ENCODE measurements at regions not wholly inside any gene's neighbourhood (a gene's known extent, or its start where the extent isn't known, plus 50 kb on each side); places are given as distances from the start of the nearest gene placed in this dataset.

- Mint-ChIP-seq H3K4me1 (ENCODE audit: insufficient read depth, unreplicated experiment) (no peaks in the 10 kb centered on the region), H3K9me3 (ENCODE audit: unreplicated experiment) (no peaks in the 10 kb centered on the region), H3K27me3 (ENCODE audit: insufficient read depth, unreplicated experiment) (no peaks in the 10 kb centered on the region), H3K27ac (ENCODE audit: low read depth, unreplicated experiment) (no peak overlapping the region), H3K4me3 (ENCODE audit: unreplicated experiment) (no peak overlapping the region), H3K36me3 (ENCODE audit: insufficient read depth, unreplicated experiment) (no peaks in the 10 kb centered on the region)
- ChIA-PET POLR2A (no interaction called here), CTCF (interaction anchor here (0.6 to 0.7 kb wide), 3 partner anchors 77 to 330 kb away, joined by 3 to 6 read pairs (median 3); partner anchors contain the start of gene NRIP1)
- peak; percentile 36 for DNase-seq (ENCODE audit: unreplicated experiment)
- no peak for TF ChIP-seq CTCF (IDR thresholded peaks at IDR 0.05; ENCODE audit: unreplicated experiment)
- intact Hi-C loops (cut with micrococcal nuclease), result no loop called here
- BruUV-seq (replicated peaks), result no TSS peak
Observed at GRCh38 chr21:15151385-15152103, 86.7 kb upstream of the NRIP1 start.

- H3K36me3 Mint-ChIP-seq (ENCODE audit: insufficient read depth, unreplicated experiment), result no peaks in the 10 kb centered on the region
- no TSS peak for BruUV-seq (replicated peaks)
- no peak overlapping the region for H3K4me3 Mint-ChIP-seq (ENCODE audit: unreplicated experiment)
- H3K27me3 Mint-ChIP-seq (ENCODE audit: insufficient read depth, unreplicated experiment), result no peaks in the 10 kb centered on the region
- no peak overlapping the region for H3K27ac Mint-ChIP-seq (ENCODE audit: low read depth, unreplicated experiment)
- no peaks in the 10 kb centered on the region for H3K9me3 Mint-ChIP-seq (ENCODE audit: unreplicated experiment)
- DNase-seq (ENCODE audit: unreplicated experiment), result no peak
- intact Hi-C loops (cut with micrococcal nuclease), result no loop called here
- no peak for TF ChIP-seq CTCF (IDR thresholded peaks at IDR 0.05; ENCODE audit: unreplicated experiment)
- no peaks in the 10 kb centered on the region for H3K4me1 Mint-ChIP-seq (ENCODE audit: insufficient read depth, unreplicated experiment)
- ChIA-PET POLR2A (no interaction called here), CTCF (interaction anchor here (0.7 to 1.0 kb wide), 2 partner anchors 10 to 88 kb away, joined by 3 to 6 read pairs; partner anchors contain the start of gene NRIP1)
Observed at GRCh38 chr21:15152591-15152990, 87.8 kb upstream of the NRIP1 start.

GRCh38 chr21:15159382-15160020 lies 94.7 kb upstream of the NRIP1 start:
- H3K9me3 Mint-ChIP-seq (ENCODE audit: unreplicated experiment), result peaks cover 4% of the 10 kb centered on the region
- POLR2A ChIA-PET, result no interaction called here
- H3K4me3 Mint-ChIP-seq (ENCODE audit: unreplicated experiment), result no peak overlapping the region
- H3K4me1 Mint-ChIP-seq (ENCODE audit: insufficient read depth, unreplicated experiment), result peaks cover 5% of the 10 kb centered on the region
- BruUV-seq (replicated peaks), result no TSS peak
- H3K27ac Mint-ChIP-seq (ENCODE audit: low read depth, unreplicated experiment), result no peak overlapping the region
- no peak for TF ChIP-seq CTCF (IDR thresholded peaks at IDR 0.05; ENCODE audit: unreplicated experiment)
- no peaks in the 10 kb centered on the region for H3K36me3 Mint-ChIP-seq (ENCODE audit: insufficient read depth, unreplicated experiment)
- DNase-seq (ENCODE audit: unreplicated experiment), result no peak
- CTCF ChIA-PET, result no interaction called here
- H3K27me3 Mint-ChIP-seq (ENCODE audit: insufficient read depth, unreplicated experiment), result no peaks in the 10 kb centered on the region
- intact Hi-C loops (cut with micrococcal nuclease), result loop anchor here (10.0 kb wide), 1 partner anchor 325 kb away; no protein-coding TSS in a partner anchor

GRCh38 chr21:15160136-15160535 lies 95.3 kb upstream of the NRIP1 start:
- ChIA-PET CTCF (no interaction called here), POLR2A (no interaction called here)
- no peaks in the 10 kb centered on the region for H3K36me3 Mint-ChIP-seq (ENCODE audit: insufficient read depth, unreplicated experiment)
- peaks cover 12% of the 10 kb centered on the region for H3K4me1 Mint-ChIP-seq (ENCODE audit: insufficient read depth, unreplicated experiment)
- no TSS peak for BruUV-seq (replicated peaks)
- TF ChIP-seq CTCF (IDR thresholded peaks at IDR 0.05; ENCODE audit: unreplicated experiment), result no peak
- DNase-seq (ENCODE audit: unreplicated experiment), result no peak
- no peaks in the 10 kb centered on the region for H3K27me3 Mint-ChIP-seq (ENCODE audit: insufficient read depth, unreplicated experiment)
- peaks cover 5% of the 10 kb centered on the region for H3K9me3 Mint-ChIP-seq (ENCODE audit: unreplicated experiment)
- H3K27ac Mint-ChIP-seq (ENCODE audit: low read depth, unreplicated experiment), result no peak overlapping the region
- H3K4me3 Mint-ChIP-seq (ENCODE audit: unreplicated experiment), result no peak overlapping the region
- intact Hi-C loops (cut with micrococcal nuclease), result loop anchor here (10.0 kb wide), 1 partner anchor 325 kb away; no protein-coding TSS in a partner anchor

Data from MCF 10A (cell line).